ENCODE measurements at regions not wholly inside any gene's neighbourhood (a gene's known extent, or its start where the extent isn't known, plus 50 kb on each side); places are given as distances from the start of the nearest gene placed in this dataset.

DNA sequence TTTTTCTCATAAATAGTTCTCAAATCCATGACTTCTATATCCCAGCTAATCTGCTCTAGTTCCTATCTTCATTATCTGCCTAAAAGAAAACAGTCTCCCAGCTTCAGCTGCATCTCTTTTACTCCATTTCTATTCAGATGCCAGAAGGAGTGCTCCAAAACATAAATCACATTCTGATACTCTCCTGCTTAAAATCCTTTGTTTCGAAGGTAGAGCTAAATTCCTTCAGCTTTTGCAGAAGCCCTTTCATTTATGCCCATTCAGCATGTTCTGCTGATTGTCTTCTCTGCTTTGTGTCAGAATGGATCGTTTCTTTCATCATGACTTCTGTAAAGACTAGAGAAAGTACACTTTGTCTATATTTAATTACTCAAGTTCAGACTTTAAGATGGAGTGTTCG lies 440.1 kb upstream of the SMIM31 start:
- ChIA-PET CTCF (interaction anchor here (0.7 kb wide), 2 partner anchors 443 to 1406 kb away, joined by 3 to 4 read pairs; no protein-coding TSS in a partner anchor), POLR2A (no interaction called here)
- Mint-ChIP-seq H3K27ac (peak overlapping the region; percentile 47), H3K4me1 (peaks cover 39% of the 10 kb centered on the region), H3K36me3 (no peaks in the 10 kb centered on the region), H3K4me3 (no peak overlapping the region), H3K27me3 (ENCODE audit: low read depth) (no peaks in the 10 kb centered on the region), H3K9me3 (peaks cover 4% of the 10 kb centered on the region)
- no peak for ATAC-seq
- no peak for DNase-seq (ENCODE audit: low spot score)
- TF ChIP-seq, protein P1, sequence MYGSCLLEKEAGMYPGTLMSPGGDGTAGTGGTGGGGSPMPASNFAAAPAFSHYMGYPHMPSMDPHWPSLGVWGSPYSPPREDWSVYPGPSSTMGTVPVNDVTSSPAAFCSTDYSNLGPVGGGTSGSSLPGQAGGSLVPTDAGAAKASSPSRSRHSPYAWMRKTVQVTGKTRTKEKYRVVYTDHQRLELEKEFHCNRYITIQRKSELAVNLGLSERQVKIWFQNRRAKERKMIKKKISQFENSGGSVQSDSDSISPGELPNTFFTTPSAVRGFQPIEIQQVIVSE (CRISPR knock-in tag; IDR thresholded peaks at IDR 0.05; ENCODE audit: borderline replicate concordance) = no peak
- TF ChIP-seq RELA (CRISPR knock-in tag; IDR thresholded peaks at IDR 0.05; ENCODE audit: borderline replicate concordance) = no peak
- TF ChIP-seq ZNF416 (CRISPR knock-in tag; IDR thresholded peaks at IDR 0.05) = no peak
- TF ChIP-seq RORB (CRISPR knock-in tag; IDR thresholded peaks at IDR 0.05) = no peak
- TF ChIP-seq, protein P2, sequence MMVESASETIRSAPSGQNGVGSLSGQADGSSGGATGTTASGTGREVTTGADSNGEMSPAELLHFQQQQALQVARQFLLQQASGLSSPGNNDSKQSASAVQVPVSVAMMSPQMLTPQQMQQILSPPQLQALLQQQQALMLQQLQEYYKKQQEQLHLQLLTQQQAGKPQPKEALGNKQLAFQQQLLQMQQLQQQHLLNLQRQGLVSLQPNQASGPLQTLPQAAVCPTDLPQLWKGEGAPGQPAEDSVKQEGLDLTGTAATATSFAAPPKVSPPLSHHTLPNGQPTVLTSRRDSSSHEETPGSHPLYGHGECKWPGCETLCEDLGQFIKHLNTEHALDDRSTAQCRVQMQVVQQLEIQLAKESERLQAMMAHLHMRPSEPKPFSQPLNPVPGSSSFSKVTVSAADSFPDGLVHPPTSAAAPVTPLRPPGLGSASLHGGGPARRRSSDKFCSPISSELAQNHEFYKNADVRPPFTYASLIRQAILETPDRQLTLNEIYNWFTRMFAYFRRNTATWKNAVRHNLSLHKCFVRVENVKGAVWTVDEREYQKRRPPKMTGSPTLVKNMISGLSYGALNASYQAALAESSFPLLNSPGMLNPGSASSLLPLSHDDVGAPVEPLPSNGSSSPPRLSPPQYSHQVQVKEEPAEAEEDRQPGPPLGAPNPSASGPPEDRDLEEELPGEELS (CRISPR knock-in tag; IDR thresholded peaks at IDR 0.05) = no peak
- no peak for TF ChIP-seq ETV6 (CRISPR knock-in tag; IDR thresholded peaks at IDR 0.05)
- no peak for TF ChIP-seq NFE2L1 (CRISPR knock-in tag; IDR thresholded peaks at IDR 0.05)
- TF ChIP-seq, protein P3, sequence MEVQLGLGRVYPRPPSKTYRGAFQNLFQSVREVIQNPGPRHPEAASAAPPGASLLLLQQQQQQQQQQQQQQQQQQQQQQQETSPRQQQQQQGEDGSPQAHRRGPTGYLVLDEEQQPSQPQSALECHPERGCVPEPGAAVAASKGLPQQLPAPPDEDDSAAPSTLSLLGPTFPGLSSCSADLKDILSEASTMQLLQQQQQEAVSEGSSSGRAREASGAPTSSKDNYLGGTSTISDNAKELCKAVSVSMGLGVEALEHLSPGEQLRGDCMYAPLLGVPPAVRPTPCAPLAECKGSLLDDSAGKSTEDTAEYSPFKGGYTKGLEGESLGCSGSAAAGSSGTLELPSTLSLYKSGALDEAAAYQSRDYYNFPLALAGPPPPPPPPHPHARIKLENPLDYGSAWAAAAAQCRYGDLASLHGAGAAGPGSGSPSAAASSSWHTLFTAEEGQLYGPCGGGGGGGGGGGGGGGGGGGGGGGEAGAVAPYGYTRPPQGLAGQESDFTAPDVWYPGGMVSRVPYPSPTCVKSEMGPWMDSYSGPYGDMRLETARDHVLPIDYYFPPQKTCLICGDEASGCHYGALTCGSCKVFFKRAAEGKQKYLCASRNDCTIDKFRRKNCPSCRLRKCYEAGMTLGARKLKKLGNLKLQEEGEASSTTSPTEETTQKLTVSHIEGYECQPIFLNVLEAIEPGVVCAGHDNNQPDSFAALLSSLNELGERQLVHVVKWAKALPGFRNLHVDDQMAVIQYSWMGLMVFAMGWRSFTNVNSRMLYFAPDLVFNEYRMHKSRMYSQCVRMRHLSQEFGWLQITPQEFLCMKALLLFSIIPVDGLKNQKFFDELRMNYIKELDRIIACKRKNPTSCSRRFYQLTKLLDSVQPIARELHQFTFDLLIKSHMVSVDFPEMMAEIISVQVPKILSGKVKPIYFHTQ (CRISPR knock-in tag; IDR thresholded peaks at IDR 0.05) = no peak
- TF ChIP-seq, protein P4, sequence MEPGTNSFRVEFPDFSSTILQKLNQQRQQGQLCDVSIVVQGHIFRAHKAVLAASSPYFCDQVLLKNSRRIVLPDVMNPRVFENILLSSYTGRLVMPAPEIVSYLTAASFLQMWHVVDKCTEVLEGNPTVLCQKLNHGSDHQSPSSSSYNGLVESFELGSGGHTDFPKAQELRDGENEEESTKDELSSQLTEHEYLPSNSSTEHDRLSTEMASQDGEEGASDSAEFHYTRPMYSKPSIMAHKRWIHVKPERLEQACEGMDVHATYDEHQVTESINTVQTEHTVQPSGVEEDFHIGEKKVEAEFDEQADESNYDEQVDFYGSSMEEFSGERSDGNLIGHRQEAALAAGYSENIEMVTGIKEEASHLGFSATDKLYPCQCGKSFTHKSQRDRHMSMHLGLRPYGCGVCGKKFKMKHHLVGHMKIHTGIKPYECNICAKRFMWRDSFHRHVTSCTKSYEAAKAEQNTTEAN (CRISPR knock-in tag; IDR thresholded peaks at IDR 0.05) = no peak
- no peak for TF ChIP-seq SOX15 (CRISPR knock-in tag; IDR thresholded peaks at IDR 0.05)
- TF ChIP-seq, protein P5, sequence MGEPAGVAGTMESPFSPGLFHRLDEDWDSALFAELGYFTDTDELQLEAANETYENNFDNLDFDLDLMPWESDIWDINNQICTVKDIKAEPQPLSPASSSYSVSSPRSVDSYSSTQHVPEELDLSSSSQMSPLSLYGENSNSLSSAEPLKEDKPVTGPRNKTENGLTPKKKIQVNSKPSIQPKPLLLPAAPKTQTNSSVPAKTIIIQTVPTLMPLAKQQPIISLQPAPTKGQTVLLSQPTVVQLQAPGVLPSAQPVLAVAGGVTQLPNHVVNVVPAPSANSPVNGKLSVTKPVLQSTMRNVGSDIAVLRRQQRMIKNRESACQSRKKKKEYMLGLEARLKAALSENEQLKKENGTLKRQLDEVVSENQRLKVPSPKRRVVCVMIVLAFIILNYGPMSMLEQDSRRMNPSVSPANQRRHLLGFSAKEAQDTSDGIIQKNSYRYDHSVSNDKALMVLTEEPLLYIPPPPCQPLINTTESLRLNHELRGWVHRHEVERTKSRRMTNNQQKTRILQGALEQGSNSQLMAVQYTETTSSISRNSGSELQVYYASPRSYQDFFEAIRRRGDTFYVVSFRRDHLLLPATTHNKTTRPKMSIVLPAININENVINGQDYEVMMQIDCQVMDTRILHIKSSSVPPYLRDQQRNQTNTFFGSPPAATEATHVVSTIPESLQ (CRISPR knock-in tag; IDR thresholded peaks at IDR 0.05) = no peak
- TF ChIP-seq SMAD4 (CRISPR knock-in tag; IDR thresholded peaks at IDR 0.05) = no peak
- TF ChIP-seq, protein P6, sequence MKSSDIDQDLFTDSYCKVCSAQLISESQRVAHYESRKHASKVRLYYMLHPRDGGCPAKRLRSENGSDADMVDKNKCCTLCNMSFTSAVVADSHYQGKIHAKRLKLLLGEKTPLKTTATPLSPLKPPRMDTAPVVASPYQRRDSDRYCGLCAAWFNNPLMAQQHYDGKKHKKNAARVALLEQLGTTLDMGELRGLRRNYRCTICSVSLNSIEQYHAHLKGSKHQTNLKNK (CRISPR knock-in tag; IDR thresholded peaks at IDR 0.05) = no peak
- no peak for TF ChIP-seq PRRX2 (CRISPR knock-in tag; IDR thresholded peaks at IDR 0.05)
- no peak for TF ChIP-seq GTF2I (CRISPR knock-in tag; conservative IDR thresholded peaks at IDR 0.05)
- no peak for TF ChIP-seq NR3C1 (CRISPR knock-in tag; conservative IDR thresholded peaks at IDR 0.05; ENCODE audit: low read depth)
- TF ChIP-seq, protein P7, sequence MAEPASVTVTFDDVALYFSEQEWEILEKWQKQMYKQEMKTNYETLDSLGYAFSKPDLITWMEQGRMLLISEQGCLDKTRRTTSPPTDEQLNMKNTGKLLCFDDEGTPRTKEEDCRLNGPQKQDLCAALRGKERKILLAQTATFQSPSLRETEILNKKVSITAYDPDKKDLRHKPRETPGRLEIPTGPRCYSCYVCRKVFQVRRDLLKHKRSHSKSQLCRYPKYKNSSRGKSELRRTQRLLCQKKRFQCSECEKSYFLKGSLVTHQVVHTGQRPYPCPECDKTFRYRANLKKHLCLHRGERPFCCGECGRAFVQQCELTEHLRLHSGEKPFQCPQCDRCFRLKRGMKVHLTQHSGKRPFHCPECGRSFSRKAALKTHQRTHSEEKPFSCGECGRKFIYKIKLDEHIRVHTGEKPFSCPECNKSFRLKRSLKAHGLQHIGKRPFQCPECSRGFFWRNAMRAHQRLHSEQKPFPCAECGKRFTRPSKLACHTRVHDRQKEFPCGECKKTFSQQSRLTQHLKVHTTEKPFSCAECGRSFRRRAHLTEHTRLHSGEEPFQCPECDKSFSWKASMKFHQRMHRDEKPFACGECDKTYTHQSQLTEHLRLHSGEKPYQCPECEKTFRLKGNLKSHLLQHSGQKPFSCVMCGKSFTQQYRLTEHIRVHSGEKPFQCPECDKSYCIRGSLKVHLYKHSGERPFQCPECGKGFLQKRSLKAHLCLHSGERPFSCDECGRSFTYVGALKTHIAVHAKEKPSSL (CRISPR knock-in tag; conservative IDR thresholded peaks at IDR 0.05) = no peak
- TF ChIP-seq, protein P8, sequence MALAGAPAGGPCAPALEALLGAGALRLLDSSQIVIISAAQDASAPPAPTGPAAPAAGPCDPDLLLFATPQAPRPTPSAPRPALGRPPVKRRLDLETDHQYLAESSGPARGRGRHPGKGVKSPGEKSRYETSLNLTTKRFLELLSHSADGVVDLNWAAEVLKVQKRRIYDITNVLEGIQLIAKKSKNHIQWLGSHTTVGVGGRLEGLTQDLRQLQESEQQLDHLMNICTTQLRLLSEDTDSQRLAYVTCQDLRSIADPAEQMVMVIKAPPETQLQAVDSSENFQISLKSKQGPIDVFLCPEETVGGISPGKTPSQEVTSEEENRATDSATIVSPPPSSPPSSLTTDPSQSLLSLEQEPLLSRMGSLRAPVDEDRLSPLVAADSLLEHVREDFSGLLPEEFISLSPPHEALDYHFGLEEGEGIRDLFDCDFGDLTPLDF (CRISPR knock-in tag; IDR thresholded peaks at IDR 0.05) = no peak

All from WTC11 (cell line).